ENCODE measurements at regions not wholly inside any gene's neighbourhood (a gene's known extent, or its start where the extent isn't known, plus 50 kb on each side); places are given as distances from the start of the nearest gene placed in this dataset.
"Not testable (repeated sequence)": the region's sequence is repeated elsewhere in the genome, so short reads cannot be mapped to it uniquely, and the experiment has no call there.

DNA sequence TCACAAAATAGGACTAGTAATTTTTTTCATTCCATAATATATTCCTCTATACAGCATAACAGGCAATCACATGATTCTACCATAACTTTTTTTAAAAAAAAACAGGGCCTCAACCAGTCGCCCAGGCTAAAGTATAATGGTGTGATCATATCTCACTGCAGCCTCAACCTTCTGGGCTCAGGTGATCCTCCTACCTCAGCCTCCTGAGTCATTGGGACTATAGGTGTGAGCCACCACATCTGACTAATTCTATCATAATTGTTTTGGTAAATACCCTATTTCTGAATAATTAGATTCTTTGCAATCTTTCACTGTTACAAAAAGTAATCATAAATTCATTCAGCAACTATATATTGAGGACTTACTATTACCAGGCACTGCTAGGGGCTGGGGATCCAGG lies 137.8 kb downstream of the KLRB1 start:
- not testable (repeated sequence) for TF ChIP-seq CTCF (IDR thresholded peaks at IDR 0.05; ENCODE audit: poor library complexity); EZH2 (IDR thresholded peaks at IDR 0.05; ENCODE audit: borderline replicate concordance)
